ENCODE measurements at regions not wholly inside any gene's neighbourhood (a gene's known extent, or its start where the extent isn't known, plus 50 kb on each side); places are given as distances from the start of the nearest gene placed in this dataset.

GRCh38 chrX:7996414-7996813 lies 69.2 kb upstream of the PNPLA4 start:
- TF ChIP-seq CTCF (IDR thresholded peaks at IDR 0.05) (peak; percentile 55; the same call in 1 of the 2 replicates), POLR2AphosphoS5 (IDR thresholded peaks at IDR 0.05; ENCODE audit: low read depth, low read length) (no peak), REST (IDR thresholded peaks at IDR 0.05; ENCODE audit: insufficient read depth in 1 of 2, low read depth in 2 of 2, low read length in 1 of 2) (no peak)
